GM18858 (cell line): ENCODE measurements at regions not wholly inside any gene's neighbourhood (a gene's known extent, or its start where the extent isn't known, plus 50 kb on each side); places are given as distances from the start of the nearest gene placed in this dataset.

Experiments used
- ATAC-seq: cut with Tn5 transposase; IDR thresholded peaks from one replicate; pipeline ENCODE4 v1.9.1; 2021; ENCODE audit not compliant: unreplicated experiment

DNA sequence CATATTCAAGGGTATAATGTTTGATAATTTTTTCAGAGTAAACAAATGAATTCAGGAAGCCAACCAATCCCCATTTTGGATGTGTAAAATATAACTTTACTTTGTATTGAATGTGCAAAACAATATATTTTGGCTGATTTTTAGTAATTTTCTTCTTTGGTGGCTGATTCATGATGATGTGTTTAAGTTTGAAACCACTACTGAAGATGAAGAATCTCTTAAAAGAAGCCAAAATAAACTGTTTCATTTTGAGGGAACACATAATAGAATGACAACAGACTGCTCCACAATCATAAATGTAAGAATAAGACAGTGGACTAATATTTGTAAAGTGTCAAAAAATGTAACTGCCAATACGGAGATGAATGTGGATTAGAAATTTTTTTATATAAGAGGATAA, 52.5 kb upstream of the TRIM43 start:
- ATAC-seq: no peak

- ATAC-seq: peak; percentile 84
These were observed 52.0 kb upstream of the TRIM43 start for GRCh38 chr2:95539836-95540235.
